ENCODE measurements at regions not wholly inside any gene's neighbourhood (a gene's known extent, or its start where the extent isn't known, plus 50 kb on each side); places are given as distances from the start of the nearest gene placed in this dataset.
"Not testable (repeated sequence)": the region's sequence is repeated elsewhere in the genome, so short reads cannot be mapped to it uniquely, and the experiment has no call there.

DNA sequence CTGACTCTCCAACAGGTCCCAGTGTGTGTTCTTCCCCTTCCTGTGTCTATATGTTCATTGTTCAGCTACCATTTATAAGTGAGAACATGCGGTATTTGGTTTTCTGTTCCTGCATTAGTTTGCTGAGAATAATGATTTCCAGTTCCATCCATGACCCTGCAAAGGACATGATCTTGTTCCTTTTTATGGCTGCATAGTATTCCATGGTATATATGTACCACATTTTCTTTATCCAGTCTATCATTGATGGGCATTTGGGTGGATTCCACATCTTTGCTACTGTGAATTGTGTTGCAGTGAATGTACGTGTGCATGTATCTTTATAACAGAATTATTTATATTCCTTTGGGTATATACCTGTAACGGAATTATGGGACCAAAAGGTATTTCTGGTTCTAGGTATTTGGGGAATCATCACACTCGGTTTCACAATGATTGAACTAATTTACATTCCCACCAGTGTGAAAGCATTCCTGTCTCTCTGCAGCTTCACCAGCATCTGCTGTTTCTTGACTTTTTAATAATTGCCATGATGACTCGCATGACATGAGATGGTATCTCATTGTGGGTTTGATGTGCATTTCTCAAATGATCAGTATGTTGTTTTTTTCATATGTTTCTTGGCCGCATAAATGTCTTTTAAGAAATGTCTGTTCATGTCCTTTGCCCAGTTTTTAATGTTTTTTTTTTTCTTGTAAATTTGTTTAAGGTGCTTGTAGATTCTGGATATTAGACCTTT is 60.2 kb downstream of the LSMEM1 start:
- no peak for FAIRE-seq

DNA sequence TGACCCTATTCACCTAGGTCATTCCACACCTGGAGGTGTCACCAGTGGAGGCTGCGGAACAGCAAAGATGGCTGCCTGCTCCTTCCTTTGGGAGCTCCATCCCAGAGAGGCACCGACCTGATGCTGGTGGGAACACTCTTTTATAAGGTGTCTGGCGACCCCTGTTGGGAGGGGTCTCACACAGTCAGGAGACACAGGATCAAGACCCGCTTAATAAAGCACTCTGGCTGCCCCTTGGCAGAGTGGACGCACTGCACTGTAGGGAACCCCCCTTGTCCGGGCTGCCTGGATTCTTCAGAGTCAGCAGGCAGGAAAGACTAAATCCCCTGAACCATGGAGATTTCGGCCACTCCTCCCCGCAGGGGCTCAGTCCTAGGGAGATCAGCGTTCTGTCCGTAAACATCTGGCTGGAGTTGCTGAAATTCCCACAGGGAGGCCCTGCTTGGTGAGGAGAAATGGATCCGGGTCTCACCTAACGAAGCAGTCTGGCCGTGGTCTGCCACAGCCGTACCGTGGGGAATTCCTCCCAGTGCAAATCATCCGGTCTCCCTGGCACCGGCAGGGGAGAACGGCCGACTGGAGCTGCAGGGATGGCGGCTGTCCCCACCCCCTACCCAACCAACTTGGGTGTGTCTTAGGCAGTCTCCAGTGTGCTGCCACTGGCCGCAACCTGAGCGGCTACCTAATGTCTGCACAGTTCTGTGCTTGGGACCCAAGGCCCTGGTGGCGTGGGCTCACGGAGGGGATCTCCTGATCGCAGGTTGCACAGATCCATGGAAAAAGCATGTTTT is 66.1 kb downstream of the LSMEM1 start:
- no peak for FAIRE-seq

DNA sequence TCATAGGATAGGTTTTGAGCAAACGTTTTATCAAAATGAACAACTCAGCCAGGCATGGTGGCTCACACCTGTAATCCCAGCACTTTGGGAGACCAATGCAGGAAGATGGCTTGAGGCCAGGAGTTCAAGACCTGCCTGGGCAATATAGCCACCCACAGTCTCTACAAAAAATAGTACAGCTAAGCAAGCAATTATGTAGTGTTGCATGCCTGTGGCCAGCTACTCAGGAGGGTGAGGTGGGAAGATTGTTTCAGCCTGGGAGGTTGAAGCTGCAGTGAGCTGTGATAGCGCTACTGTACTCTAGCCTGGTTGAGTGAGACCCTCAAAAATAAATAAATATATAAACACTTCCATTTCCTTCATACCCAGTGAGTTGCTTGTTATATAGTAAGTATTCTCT is 67.1 kb downstream of the LSMEM1 start:
- FAIRE-seq, result no peak

DNA sequence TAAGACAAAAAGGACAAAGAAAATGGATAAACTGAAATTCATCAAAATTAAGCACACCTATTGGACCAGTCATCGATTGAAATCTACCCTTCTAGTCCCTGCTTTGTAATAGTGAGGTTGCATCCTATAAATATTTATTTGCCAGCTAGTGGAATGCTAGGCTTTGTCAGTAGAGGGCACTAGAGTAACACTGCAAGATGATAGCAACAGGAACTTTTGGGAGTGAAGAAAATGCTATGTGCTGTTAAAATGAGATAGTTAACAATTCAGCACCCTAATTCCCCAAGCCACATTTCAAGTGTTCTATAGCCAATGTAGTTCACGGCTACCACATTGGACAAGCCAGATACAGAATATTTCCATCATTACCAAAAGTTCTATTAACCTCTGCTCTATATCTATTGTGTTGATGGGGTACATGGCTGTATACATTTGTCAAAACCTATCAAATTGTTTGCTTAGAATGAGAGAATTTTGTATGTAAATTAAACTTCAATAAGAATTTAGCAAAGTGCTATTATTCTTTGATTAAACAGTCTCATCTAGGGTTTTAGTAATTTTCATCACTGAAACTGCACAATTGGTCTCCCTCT is 69.8 kb downstream of the LSMEM1 start:
- FAIRE-seq, result peak; percentile 59

DNA sequence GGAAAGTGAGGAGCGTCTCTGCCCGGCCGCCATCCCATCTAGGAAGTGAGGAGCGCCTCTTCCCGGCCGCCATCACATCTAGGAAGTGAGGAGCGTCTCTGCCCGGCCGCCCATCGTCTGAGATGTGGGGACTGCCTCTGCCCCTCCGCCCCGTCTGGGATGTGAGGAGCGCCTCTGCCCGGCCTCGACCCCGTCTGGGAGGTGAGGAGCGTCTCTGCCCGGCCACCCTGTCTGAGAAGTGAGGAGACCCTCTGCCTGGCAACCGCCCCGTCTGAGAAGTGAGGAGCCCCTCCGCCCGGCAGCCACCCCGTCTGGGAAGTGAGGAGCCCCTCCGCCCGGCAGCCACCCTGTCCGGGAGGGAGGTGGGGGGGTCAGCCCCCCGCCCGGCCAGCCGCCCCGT is 70.7 kb downstream of the LSMEM1 start:
- FAIRE-seq, result not testable (repeated sequence)

DNA sequence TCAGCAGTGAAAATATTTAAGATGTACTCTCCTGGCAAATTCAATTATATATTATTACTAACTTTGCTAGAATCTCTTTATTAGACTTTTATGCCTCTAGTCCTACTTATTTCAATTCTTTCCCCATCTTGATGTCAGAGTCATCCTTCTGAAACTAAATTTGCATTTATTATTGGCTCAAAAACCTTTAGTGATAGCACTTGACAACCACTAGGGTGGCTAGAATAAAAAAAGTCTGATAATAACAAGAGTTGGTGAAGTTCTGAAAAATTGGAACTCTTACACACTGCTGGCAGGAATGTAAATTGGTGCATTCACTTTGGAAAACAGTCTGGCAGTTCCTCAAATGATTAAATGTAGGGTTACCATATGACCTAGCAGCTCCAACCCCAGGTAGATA is 73.8 kb downstream of the LSMEM1 start:
- FAIRE-seq, result no peak

DNA sequence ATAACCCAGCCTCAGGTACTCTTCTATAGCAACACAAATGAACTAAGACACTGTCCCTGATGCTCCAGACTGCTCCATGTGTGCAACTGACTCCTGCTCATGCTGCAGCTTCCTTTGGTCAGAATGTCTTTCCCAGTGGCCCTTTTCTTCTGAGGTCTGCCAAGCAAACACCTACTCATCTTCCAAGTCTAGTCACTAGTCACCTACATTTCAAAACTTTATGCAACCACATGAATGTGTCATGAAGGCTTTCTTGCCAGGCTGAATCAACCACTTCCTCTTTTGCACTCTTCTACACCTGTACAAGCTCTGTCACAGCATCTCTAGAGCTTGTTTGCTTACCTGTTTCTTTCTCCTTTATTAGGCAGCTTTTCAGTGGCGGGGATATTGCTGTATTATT is 75.8 kb downstream of the LSMEM1 start:
- FAIRE-seq, result no peak

DNA sequence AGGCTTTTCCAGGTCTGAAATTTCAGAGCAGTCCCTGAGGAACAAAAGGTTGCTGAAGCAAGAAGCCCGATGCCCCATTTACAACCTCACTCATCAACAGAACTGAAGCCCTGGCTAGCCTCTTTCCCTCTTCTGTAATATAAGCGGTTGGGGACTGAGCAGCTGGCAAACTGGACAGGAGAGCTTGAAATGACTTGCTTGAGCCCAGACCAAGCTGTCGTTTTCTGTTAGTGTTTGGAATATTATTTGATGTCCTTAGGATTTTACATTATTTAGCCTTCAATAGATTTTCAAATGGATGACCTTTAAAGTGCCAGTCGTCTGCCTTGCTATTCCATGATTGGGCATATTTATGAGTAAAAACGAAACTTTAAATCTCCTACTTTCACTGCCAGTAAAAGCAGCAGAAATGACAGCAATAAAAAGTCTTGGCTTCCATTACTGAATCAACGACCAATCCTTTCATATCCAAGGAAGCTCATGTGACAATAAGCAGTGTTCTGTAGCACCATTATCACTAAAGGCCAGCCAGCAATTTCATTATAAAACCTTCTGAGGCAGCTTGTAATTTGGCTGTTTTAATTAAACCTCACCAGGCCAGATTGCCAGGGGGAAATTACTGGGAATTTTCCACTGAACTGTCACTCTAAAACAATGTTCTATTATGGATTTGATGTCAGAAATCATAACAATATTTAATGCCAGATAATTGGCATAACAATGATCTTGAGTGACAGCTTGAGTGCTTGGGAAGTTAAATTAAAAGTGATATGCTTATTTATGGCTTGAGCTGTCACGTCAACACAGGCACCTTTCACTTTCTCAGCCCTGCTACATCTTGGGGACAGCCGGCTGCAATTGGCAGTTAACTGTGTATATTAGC is 85.9 kb downstream of the LSMEM1 start:
- FAIRE-seq, result no peak

DNA sequence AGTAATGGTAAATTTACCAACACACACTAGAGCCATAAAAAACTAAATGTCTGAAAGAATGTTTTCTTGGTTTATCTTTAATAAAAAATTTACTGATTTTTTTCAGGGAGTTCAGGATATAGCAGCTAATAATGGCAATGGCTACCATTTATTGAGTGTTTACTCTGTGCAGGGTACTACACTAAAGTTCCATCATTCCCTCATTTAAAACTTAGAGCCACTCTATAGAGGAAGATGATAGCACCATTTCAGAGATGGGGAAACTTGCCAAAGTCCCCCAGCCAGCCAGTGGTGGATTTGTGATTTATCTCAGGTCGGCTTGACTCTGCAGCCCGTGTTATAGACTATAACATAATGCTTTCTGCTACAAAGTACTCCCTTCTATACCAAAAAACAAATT is 86.6 kb downstream of the LSMEM1 start:
- no peak for FAIRE-seq

DNA sequence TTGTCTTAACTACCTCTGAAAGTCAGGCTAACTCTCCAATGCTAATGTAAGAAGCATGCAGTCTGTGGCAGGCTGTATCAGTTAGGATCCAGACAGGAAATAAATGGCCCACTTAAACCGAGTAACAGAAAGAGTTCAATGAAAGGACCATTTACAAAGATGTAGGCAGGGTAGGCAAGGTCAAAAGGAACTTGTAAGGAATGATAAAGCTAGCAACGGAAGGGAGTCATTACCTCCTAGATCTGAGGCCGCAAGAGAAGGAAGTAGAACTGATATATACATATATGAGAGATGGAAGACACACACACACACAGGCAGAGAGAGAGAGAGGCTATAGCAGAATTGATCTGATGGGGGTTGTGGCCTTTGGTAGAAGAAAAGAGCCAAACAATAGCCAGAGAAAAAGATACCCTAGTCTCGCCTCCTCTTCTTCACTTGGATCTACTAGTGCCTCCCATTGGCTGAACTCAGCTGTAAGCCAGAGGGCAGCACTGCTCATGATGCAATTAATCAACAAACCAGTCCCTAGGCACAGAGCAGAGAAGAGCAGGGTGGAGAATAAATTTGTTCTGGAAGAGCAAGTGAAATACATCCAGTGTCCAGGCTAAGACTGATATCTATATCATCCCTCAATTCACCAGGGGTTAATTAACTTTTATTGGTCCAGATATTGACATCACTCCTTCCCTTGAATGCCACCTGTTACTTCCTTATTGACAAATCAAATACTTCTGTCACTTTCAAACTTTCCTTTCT is 91.2 kb downstream of the LSMEM1 start:
- no peak for FAIRE-seq

DNA sequence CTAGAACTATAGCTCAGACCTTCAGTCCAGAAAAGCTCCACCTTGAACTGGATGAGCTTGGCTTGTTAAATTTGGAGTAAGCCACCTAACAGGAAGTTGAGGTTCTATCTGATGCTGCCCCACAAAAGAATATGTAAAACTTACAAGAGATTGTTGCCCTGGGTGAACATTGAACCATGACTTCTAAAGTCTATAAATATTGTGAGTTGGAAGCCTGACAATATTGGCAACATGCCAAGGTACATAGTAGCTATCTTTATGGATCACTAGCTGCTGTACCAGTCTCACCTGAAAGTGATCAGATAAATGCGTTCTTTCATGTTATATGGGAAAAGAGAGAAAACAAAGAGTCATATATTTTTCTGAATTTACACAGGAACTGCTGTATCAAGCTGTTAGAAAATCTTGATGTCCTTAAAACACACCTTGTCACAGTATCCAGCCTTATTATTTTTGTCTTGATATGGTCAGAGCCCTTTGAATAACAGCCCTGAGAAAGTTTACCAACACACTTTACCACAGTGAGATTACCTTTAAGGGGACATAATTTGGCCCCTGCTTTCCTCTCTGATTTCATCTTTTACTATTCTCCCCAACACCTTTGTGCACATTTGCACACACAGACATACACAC is 92.0 kb downstream of the LSMEM1 start:
- FAIRE-seq, result no peak

DNA sequence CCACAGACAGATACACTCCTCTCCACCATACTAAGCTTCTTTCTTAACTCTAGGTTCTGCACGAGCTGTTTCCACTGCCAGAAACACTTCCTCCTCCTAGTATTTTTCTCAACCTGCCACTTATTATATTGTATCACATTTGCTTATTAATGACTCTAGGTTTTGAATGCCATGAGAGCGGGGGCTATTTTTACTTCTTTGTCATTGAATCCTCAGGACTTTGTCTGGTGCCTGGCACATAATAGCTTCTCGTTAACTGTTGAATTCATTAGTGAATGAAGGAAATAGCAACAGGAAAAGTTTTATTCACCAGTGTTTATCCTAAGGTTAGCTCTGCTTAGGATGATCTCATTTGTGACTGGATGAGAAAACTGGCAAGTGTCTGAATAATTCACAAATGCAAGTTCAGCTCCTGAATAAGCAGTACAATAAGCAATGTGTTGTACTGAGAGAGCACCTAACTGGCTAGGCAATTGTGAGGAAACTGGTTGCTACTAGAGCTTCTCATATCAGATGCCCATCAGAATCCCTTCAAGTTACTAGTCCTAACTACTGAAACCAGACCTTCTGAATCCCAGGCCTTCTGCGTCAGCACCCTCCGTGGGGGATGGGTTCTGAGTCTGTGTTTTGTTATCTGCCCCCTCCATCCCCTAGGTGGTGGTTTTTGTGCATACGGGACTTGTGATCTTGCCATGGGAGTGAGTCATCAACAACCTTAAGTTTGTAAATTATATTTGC is 92.7 kb downstream of the LSMEM1 start:
- no peak for FAIRE-seq

DNA sequence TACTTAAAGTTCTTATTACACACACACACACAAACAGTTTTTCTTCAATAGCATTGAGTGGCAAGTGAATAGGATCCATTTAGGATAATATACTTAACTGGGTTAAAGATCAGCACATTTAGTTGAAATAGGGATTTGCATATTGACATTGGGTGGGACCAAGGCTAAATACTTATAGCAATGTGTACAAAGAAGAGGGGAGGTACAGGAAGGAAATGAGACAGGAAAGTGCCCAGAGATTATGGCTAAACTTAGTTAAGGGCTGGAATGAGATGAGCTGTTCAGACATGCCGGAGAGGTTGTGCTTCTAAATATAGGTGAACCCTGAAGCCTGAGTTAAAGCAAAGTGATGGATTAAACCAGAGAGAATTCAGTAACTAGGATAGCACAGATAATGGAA is 95.1 kb downstream of the LSMEM1 start:
- FAIRE-seq, result no peak

DNA sequence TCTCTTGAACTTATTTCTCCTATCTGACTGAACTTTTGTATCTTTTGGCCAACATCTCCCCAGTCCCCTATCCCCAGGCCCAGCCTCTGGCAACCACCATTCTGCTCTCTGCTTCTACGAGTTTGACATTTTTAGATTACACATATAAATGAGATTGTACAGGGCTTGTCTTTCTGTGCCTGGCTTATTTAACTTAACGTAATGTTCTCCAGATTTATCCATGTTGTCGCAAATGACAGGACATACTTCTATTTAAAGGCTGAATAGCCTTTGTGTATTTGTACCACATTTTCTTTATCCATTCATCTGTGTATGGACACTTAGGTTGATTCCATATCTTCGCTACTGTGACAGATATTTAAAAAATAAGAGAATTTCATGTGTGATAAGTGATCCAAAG is 98.6 kb downstream of the LSMEM1 start:
- FAIRE-seq, result no peak

DNA sequence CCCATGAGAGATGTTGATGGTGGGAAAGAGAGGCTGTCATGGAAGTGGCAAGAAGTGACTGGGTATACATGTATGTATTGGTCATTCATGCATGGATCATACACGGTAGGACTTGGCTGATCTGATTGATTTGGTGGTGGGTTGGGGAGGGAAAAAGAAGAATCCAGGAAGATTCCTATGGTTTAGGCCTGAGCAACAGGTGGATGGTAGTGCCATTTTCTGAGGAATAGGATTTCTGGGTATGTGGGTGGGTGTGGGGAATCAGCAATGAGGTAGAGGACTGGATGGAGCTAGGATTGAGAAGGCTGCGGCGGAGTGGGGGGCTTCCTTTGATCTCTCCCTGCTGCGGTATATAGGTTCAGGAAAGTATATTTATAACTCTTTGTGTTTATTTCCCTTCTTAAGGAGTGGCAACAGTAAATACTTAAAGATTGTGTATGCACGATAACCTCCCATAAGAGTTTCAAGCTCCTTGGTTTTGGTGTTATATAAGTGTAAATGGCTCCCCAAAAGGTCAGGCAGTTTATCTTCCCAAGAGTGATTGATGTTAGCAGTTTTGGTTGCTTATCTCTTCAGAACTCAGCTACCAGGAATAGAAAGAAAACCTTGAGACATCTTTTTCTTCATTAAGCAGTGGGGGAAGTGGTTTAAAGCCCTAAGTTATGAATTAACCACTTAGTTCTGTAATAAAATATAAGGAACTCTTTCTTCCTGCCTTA is 100.1 kb downstream of the LSMEM1 start:
- no peak for FAIRE-seq

DNA sequence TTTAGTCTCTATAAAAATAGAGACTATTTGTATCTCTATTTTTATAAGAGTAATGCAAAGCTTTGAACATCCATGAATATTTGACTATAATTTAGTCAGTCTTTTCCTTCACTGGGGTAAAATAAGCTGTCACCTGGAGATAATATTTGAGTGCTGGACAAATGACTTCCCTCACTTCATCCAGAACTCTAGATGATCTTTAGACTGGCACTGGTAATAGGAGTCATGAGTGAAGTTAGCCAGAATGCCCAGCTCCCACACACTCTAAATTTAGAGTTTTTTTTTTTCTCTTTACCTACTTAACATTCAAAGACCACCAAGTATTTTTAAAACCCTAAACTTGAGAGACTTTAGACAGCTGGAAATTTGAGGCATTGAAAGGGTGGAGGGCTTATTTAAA is 100.7 kb downstream of the LSMEM1 start:
- no peak for FAIRE-seq

DNA sequence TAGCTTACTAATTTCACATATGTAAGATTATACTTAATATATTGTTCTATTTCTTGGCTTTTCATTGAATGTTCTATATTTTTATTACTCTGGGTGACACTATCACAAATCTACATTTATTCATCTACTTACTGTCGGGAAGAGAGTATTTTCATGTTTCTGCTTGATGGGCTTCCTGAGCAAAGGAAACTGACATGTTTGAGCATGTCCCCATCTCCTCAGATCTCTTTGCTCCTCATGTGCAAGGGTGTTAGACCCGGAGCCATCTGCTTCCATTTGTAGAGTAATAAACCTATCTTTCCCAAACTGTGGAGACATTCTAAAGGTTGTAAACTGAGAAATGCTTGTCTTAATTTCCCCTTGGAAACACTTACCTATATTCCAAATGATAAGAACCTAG is 103.5 kb downstream of the LSMEM1 start:
- FAIRE-seq, result no peak

DNA sequence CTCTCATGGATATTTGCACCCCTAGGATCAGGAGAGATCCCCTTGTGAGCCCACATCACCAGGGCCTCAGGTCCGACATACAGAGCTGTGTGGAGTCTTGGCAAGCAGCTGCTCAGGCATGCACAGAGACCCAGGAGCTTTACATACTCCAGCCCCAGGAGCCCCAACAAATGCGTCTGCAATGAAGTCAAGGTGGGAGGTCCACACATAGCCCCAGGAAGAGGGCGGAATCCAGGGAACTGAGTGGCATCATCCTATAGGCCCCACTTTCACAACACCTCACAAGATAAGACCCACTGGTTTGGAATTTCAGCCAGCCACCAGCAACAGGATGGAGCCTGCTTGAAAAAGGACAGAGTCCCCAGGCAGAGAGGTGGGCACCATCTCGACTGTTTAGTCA is 106.7 kb downstream of the LSMEM1 start:
- no peak for FAIRE-seq

DNA sequence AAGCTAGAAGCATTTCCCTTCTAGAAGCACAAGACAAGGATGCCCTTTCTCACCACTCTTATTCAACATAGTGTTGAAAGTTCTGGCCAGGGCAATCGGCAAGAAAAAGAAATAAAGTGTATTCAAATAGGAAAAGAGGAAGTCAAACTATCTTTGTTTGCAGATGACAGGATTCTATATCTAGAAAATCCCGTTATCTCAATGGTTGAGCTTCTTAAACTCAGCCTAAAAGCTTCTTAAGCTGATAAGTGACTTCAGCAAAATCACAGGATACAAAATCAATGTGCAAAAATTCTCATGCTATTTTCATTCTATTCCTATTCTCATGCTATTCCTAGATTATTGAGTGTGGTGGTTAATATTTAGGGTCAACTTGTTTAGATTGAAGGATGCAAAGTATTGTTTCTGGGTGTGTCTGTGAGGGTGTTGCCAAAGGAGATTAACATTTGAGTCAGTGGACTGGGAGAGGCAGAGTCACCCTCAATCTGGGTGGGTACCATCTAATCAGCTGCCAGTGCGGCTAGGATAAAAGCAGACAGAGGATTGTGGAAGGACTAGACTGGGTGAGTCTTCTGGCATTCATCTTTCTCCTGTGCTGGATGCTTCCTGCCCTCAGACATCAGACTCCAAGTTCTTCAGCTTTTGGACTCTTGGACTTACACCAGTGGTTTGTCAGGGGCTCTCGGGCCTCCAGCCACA is 111.9 kb downstream of the LSMEM1 start:
- FAIRE-seq, result not testable (repeated sequence)

DNA sequence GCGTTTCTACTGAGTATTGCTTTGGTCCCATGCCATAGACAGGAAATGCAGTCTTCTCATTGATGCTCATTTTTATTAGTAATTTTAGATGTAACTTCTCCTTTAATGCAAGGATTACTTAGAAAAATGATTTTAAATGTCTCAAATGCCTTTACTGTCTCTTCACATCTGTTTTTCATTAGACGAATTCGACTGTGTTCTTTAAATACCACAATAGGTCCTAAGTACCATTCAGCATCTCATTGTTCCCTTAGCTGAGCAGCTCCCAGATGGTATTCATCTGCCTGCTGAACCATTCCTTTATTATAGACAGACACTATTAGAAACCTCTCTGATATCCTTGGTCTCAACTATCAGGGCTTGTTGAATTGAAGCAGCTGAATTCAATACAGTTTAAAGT is 113.6 kb downstream of the LSMEM1 start:
- no peak for FAIRE-seq

All from endometrium (tissue), 2 donors.